ENCODE measurements at regions not wholly inside any gene's neighbourhood (a gene's known extent, or its start where the extent isn't known, plus 50 kb on each side); places are given as distances from the start of the nearest gene placed in this dataset.

DNA sequence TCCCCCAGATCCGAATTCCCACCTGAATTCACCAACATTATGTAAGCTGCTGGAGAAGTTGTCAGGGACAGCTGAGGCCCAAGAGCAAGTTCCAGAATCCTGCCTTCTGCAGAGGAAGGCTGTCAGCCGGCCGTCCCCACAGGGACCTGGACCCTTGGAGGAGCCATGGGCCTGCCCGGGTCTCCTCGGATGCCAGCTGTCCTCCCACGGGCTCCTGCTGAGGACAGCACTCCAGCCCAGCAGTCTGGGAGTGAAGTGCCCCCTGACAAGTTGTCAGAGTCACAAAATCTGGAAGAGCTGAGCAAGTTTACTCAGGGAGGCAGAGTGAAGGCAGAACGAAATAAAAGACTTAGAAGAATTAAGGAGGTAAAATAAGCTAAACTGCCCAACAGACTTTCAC lies 192.5 kb upstream of the DAPK1 start:
- Mint-ChIP-seq H3K27me3 (ENCODE audit: insufficient read depth, unreplicated experiment) (no peaks in the 10 kb centered on the region), H3K4me1 (ENCODE audit: insufficient read depth, unreplicated experiment) (no peaks in the 10 kb centered on the region), H3K27ac (ENCODE audit: low read depth, unreplicated experiment) (no peak overlapping the region), H3K9me3 (ENCODE audit: unreplicated experiment) (no peaks in the 10 kb centered on the region), H3K4me3 (ENCODE audit: unreplicated experiment) (no peak overlapping the region), H3K36me3 (ENCODE audit: insufficient read depth, unreplicated experiment) (peaks cover 6% of the 10 kb centered on the region)
- ChIA-PET CTCF (interaction anchor here (0.6 to 0.8 kb wide), 3 partner anchors 11 to 772 kb away, joined by 3 read pairs; no protein-coding TSS in a partner anchor), POLR2A (interaction anchor here (0.6 to 0.7 kb wide), 3 partner anchors 19 to 537 kb away, joined by 3 to 5 read pairs (median 4); no protein-coding TSS in a partner anchor)
- no TSS peak for BruUV-seq (replicated peaks)
- intact Hi-C loops (cut with micrococcal nuclease), result no loop called here
- TF ChIP-seq, protein P1, sequence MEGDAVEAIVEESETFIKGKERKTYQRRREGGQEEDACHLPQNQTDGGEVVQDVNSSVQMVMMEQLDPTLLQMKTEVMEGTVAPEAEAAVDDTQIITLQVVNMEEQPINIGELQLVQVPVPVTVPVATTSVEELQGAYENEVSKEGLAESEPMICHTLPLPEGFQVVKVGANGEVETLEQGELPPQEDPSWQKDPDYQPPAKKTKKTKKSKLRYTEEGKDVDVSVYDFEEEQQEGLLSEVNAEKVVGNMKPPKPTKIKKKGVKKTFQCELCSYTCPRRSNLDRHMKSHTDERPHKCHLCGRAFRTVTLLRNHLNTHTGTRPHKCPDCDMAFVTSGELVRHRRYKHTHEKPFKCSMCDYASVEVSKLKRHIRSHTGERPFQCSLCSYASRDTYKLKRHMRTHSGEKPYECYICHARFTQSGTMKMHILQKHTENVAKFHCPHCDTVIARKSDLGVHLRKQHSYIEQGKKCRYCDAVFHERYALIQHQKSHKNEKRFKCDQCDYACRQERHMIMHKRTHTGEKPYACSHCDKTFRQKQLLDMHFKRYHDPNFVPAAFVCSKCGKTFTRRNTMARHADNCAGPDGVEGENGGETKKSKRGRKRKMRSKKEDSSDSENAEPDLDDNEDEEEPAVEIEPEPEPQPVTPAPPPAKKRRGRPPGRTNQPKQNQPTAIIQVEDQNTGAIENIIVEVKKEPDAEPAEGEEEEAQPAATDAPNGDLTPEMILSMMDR (IDR thresholded peaks at IDR 0.05; ENCODE audit: unreplicated experiment), result no peak
- no peak for DNase-seq (ENCODE audit: unreplicated experiment)

DNA sequence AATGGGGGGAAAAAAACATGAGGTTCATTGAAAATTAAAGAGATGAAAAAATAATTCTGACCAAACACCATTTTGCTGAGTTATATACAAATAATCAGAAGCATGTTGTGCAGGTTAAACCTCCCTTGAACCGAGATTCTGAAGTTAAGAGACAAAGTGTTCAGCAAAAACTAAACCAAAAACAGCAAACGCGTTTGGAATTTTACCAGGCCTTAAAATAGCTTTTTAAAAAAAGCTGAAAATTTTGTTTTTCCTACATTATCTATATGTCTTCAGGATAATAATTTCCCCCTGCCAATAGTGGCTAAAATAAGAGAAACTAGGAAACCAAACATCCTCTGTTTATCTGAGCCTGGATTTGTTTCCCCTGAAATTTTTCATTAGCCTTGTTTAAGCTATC lies 191.7 kb upstream of the DAPK1 start:
- H3K27me3 Mint-ChIP-seq (ENCODE audit: insufficient read depth, unreplicated experiment), result no peaks in the 10 kb centered on the region
- DNase-seq (ENCODE audit: unreplicated experiment), result no peak

DNA sequence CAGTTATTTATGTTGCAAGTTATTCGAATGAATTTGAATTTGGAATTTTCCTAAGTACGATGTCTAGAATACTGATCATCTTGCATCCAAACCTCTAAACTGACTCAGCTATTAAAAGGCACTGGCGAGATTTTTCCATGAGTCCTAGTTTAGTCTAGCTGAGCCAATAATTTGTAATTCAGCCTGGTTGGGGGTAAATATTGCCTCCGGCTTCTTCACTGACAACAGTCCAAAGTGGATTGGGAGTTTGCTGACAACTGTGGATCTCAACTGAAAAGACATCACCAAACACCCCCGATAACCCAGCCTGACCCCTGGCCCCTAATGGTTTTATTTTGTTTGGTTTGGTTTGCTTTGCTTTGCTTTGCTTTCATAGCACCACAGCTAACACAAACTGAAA lies 189.8 kb upstream of the DAPK1 start:
- Mint-ChIP-seq H3K36me3 (ENCODE audit: insufficient read depth, unreplicated experiment) (no peaks in the 10 kb centered on the region), H3K4me1 (ENCODE audit: insufficient read depth, unreplicated experiment) (no peaks in the 10 kb centered on the region), H3K9me3 (ENCODE audit: unreplicated experiment) (no peaks in the 10 kb centered on the region), H3K27ac (ENCODE audit: low read depth, unreplicated experiment) (no peak overlapping the region), H3K27me3 (ENCODE audit: insufficient read depth, unreplicated experiment) (no peaks in the 10 kb centered on the region), H3K4me3 (ENCODE audit: unreplicated experiment) (no peak overlapping the region)
- ChIA-PET POLR2A (no interaction called here), CTCF (no interaction called here)
- no TSS peak for BruUV-seq (replicated peaks)
- TF ChIP-seq, protein P1 (IDR thresholded peaks at IDR 0.05; ENCODE audit: unreplicated experiment), result no peak
- intact Hi-C loops (cut with micrococcal nuclease), result no loop called here
- no peak for DNase-seq (ENCODE audit: unreplicated experiment)

More for the DNA sequence above, 191.7 kb upstream of the DAPK1 start:
- H3K27ac Mint-ChIP-seq (ENCODE audit: low read depth, unreplicated experiment), result no peak overlapping the region
- H3K36me3 Mint-ChIP-seq (ENCODE audit: insufficient read depth, unreplicated experiment), result peaks cover 6% of the 10 kb centered on the region
- no peaks in the 10 kb centered on the region for H3K9me3 Mint-ChIP-seq (ENCODE audit: unreplicated experiment)
- TF ChIP-seq, protein P1 (IDR thresholded peaks at IDR 0.05; ENCODE audit: unreplicated experiment), result no peak
- CTCF ChIA-PET, result interaction anchor here (0.6 to 0.8 kb wide), 2 partner anchors 10 to 359 kb away, joined by 3 read pairs; no protein-coding TSS in a partner anchor
- intact Hi-C loops (cut with micrococcal nuclease), result no loop called here
- POLR2A ChIA-PET, result interaction anchor here (0.6 kb wide), 1 partner anchor 208 kb away, joined by 4 read pairs; no protein-coding TSS in a partner anchor
- no peaks in the 10 kb centered on the region for H3K4me1 Mint-ChIP-seq (ENCODE audit: insufficient read depth, unreplicated experiment)
- no peak overlapping the region for H3K4me3 Mint-ChIP-seq (ENCODE audit: unreplicated experiment)
- BruUV-seq (replicated peaks), result no TSS peak

DNA sequence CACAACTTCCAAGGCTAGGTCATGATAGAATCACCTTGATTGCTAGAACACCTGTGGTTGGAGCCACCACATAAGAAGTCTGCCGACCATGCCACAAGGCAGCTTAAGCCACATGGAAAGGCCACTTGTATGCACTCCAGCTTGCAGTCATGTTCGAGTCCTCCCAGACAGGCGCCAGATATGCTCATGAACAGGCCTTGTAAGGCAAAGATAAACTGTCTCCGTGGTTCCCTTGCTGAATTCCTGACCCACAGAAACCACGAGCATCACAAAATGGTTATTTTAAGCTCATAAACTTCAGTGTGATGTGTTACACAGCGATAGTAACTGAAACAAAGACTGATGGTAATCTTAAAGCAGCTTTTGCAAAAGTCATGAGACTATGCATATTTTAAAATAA lies 188.4 kb upstream of the DAPK1 start:
- TF ChIP-seq, protein P1 (IDR thresholded peaks at IDR 0.05; ENCODE audit: unreplicated experiment), result no peak
- intact Hi-C loops (cut with micrococcal nuclease), result no loop called here
- Mint-ChIP-seq H3K4me1 (ENCODE audit: insufficient read depth, unreplicated experiment) (no peaks in the 10 kb centered on the region), H3K36me3 (ENCODE audit: insufficient read depth, unreplicated experiment) (no peaks in the 10 kb centered on the region), H3K27ac (ENCODE audit: low read depth, unreplicated experiment) (no peak overlapping the region), H3K27me3 (ENCODE audit: insufficient read depth, unreplicated experiment) (no peaks in the 10 kb centered on the region), H3K9me3 (ENCODE audit: unreplicated experiment) (no peaks in the 10 kb centered on the region), H3K4me3 (ENCODE audit: unreplicated experiment) (no peak overlapping the region)
- BruUV-seq (replicated peaks), result no TSS peak
- DNase-seq (ENCODE audit: unreplicated experiment), result no peak
- ChIA-PET POLR2A (no interaction called here), CTCF (interaction anchor here (0.7 kb wide), 1 partner anchor 9 kb away, joined by 3 read pairs; no protein-coding TSS in a partner anchor)
